HuH-7.5 (cell line): ENCODE measurements at regions not wholly inside any gene's neighbourhood (a gene's known extent, or its start where the extent isn't known, plus 50 kb on each side); places are given as distances from the start of the nearest gene placed in this dataset.
"Not testable (repeated sequence)": the region's sequence is repeated elsewhere in the genome, so short reads cannot be mapped to it uniquely, and the experiment has no call there.

ENCODE experiments used
- DNase-seq: peaks from one replicate; pipeline ENCODE4 v3.0.0; 2011; ENCODE audit warnings: low spot score

DNA sequence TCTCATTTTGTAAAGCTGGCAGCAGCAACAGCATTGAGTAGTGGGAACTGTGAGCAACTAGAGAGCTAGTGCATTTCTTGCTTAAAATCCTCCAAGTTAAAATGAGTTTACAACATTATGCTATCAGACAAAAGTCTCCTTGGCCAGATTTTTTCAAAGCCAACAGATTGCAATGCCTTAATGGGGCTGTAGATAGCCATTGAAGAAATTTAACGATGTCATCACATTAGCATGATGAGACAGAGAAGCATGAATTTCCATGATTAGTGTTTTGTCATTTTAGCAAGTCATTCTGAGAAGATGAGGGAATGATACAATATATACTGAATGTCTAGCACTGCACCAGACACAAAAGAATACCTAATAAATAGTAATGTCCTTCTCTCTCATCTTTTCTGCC is 307.5 kb upstream of the REG3G start:
- DNase-seq = no peak

DNA sequence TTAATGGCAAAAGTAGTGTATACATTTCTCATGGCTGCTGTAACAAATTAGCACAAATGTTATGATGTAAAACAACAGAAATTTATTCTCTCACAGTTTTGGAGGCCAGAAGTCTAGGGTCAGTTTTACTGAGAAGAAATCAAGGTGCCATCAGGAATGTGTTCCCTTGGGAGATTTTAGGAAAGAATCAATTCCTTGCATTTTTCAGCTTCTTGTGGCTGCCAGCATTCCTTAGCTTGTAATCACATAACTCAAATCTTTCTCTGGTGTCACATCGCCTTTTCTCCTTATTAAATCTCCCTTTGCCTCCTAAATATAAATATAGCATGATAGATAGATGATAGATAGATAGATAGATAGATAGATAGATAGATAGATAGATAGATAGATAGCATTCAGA is 307.0 kb upstream of the REG3G start:
- no peak for DNase-seq

DNA sequence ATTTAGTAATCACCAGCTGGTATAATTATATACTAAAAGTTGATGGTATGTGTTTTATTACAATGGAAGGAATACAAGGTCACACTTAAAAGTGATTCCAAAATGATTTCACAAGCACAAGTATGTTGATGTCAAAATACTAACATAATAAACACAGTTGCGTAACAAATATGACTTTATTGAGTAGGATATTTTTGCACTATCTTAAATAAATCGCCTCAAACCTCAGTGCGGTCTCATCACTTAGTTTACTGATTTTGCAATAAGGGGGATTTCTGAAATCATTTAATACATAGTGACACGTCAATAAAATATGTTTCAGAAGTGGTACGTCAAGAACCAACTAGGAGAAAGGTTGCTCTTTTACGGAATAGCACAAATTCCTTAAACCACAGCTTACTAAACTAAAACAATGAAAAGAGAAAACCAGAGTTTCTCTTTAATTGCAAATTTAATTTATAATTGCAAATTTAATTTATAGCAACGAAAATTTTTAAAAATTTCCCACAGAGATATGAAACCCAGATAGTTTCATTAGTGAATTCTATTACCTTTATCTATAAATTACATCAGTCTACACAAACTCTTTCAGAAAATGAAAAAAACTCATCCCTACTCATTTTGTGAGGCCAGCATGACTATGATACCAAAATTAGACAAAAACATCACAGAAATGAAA is 304.0 kb upstream of the REG3G start:
- no peak for DNase-seq

DNA sequence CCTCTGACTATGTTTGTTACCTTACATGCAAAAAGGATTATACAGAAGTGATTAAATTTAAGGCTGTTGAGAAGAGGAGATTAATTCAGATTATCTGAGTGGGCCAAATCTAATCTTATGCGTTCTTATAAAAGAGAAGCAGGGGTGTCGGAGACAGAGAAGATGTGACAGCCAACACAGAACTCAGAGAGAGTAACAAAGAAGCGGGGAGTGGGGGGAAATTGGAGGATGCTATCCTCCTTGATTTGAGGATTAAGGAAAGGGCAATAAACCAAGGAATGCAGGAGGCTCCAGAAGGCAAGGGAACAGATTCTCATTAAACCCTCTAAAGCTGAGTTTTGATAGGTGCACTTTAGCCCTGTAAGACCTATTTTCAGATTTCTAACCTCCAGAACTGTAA is 291.3 kb upstream of the REG3G start:
- DNase-seq = no peak

DNA sequence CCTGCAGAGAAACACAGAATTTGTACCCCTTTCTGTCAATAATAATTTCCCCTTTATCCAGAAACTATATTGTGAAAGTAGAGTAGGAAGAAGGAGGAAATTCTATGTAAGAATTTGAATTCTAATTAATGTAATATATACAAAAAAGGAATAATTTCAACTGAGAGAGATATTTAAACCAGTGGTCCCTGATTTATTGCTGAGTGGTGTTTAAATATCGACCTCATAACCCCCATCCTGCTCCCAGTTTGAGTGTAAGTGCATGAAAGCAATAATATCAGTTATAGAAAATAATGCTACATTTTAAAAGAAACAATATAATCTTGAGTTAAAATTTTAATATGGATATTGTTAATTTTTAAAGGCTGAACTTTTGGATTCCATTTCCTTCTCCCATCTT is 286.2 kb upstream of the REG3G start:
- no peak for DNase-seq

DNA sequence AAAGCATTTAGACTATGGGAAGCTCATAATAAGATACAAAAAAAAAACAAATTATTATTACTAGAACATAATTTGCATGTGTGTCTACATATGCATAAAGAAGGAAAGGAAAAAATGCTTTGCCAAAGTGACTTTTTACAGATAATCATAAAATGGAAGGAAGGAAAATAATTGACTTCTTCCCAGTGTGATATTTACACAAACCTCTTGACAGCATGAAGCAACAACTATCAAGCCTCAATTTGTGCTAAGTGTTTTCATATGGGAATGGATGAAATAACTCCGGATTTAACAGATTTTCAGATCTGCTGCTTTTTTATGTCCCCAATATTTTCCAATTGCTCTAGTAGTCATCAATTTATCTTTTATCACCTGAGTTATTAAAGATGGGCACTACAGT is 275.9 kb upstream of the REG3G start:
- DNase-seq = no peak

DNA sequence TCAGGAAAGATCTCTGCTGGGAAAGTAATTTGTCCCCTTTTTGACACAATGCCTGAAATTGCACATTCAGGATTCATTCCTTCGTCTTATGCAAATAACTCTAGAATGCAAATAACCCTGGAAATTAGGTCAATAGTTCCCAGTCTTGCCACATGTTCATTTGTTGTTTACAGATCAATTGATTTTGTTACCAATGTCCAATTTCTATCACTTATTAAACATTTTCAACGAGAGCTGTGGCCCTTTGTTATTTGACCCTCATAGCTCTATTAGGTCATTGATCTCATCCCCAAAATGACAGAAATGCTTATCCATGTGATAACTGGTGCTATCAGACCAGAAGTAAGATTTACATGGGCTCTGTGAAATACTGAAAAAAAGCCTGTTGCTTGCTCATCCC is 275.3 kb upstream of the REG3G start:
- no peak for DNase-seq

DNA sequence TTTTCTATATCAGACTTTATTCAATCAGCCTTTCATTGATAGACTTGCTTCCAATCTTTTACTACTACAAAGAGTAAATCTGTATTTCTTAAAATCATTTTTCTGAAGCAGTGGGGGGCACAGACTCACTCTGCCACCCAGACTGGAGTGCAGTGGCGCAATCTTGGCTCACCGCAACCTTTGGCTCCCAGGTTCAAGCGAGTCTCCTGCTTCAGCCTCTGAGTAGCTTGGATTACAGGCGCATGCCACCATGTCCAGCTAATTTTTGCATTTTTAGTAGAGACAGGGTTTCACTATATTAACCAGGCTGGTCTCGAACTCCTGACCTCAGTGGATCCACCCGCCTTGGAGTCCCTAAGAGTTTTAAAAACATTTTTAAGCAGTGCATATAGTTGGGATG is 270.6 kb upstream of the REG3G start:
- no peak for DNase-seq

DNA sequence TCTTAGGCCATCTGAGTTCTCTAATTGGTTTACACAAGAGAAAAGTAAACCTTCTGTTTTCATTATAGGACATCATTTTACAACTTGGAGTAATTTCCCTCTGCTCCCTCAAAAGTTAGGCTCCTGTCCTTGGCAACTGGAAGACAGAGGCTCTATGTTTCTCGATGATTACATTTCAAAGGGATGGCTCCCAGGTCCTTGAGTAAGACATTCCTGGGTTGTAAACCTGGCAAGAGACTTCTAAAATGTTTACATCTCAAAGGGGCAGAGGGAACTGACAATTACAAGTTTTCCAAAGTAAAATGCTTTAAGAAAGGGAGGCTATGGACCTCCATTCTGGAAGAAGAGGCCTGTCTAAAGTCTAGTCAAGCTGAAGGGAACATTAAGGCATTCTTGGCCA is 268.3 kb upstream of the REG3G start:
- no peak for DNase-seq

DNA sequence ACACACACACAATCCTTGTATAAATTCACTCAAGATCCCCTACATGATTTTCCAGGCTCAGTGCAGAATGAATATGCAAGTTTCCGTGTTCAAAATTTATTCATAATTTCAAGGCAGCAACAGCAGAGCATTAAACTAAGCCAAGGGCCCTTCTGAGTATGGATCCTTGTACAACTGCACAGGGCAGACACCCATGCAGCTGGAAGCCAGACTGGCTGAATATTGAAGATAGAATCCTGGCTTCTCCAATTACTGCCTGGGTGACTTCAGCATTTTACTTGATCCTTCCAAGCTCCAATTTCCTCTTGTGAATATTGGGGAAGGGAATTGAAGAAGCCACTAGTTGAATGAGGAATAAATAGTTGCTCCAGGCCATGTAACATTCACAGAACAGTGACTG is 267.9 kb upstream of the REG3G start:
- no peak for DNase-seq

DNA sequence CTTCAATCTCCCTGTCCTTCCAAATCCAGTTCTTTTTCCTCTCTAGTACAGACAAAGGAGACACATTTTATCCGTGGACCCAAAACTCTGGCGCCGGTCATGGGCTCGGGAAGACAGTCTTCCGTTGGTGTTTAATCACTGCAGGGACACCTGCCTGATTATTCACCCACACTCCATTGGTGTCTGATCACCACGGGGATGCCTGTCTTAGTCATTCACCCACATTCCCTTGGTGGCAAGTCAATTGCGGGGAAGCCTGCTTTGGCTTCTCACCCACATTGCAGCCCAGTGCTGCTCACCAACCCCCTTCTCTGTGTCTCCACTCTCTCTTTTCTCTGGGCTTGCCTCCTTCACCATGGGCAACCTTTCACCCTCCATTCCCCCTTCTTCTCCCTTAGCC is 266.7 kb upstream of the REG3G start:
- DNase-seq = not testable (repeated sequence)

DNA sequence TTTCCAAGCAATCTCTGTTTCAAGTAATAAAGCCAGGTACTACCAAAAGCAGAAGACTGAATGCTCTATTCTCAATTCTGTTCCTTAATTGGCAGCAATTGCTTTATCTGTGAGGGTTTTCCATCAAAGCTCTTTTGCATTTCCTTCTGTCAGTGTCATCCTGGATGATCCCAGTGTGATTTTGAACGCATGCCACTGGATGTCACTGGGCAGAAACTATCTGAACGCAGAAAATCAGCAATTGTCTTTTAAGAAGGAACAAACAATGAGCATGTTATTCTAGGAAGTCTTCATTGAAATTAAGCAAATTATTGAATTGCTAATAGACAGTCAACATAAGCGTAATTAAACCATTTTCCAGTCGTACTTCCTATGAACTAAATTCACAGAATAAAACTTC is 259.0 kb upstream of the REG3G start:
- no peak for DNase-seq

DNA sequence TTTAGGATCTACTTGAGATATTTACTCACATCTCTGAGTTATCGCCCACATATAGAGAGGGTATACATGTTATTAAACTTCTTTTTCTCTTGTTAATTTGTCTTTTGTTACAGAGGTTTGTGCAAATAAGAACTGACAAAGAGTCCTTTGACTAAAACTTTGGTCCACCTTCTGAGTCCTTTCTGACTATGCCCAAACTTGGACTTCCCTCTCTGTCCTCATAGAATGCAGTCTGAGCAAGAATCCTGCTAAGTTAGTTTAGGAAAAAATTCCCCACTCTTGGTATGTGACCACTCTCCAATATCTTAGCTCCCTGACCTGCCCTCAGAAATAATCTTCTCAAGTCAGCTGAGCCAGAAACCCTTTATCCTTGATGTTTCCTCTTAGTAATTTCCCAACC is 257.5 kb upstream of the REG3G start:
- no peak for DNase-seq

DNA sequence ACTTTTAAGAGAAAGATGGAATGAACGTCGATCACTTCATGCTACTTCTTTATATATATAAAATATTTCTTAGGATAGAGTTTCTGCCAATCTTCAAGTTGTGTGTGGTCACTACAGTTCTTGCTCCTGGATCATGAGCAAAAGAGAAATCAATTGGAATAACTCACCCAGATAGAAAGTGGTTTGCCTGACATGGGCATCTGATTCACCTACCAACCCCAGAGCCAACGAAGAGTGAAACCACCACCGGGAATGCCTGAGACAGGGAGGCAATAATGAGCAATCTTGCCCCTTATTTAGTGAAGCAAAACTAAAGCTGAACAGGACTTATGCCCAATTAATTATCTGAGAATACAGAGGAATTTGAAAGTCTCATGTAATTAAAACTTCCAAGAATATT is 250.2 kb upstream of the REG3G start:
- DNase-seq = no peak

DNA sequence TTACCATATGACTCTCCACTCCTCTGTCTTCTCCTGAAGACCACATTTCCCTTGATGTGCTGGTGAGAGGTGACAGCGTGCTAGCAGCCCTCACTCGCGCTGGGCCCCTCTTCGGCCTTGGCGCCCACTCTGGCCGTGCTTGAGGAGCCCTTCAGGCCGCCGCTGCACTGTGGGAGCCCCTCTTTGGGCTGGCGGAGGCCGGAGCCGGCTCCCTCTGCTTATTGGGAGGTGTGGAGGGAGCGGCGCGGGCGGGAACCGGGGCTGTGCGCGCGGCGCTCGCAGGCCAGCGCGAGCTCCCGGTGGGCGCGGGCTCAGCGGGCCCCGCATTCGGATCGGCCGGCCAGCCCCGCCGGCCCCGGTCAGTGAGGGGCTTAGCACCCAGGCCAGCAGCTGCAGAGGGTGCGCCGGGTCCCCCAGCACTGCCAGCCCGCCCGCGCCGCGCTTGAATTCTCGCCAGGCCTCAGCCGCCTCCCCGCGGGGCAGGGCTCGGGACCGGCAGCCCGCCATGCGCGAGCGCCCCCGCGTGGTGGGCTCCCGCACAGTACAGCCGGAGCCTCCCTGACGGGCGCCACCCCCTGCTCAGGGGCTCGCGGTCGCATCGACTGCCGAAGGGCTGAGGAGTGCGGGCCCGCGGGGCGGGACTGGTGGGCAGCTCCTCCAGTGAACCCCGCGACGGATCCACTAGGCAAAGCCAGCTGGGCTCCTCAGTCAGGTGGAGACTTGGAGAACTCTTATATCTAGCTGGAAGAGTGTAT is 246.6 kb upstream of the REG3G start:
- no peak for DNase-seq

DNA sequence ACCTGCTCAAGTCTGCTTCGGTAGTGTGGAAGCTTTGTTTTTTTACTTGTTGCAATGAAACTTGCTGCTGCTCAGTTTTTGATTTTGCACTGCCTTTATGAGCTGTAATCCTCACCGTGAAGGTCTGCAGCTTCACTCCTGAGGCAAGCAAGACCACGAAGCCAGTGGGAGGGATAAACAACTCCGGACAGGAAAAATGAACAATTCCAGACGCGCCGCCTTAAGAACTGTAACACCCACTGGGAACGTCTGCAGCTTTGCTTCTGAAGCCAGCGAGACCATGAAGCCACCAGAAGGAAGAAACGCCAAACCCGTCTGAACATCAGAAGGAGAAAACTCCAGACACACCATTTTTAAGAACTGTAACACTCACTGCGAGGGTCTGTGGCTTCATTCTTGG is 245.7 kb upstream of the REG3G start:
- no peak for DNase-seq

DNA sequence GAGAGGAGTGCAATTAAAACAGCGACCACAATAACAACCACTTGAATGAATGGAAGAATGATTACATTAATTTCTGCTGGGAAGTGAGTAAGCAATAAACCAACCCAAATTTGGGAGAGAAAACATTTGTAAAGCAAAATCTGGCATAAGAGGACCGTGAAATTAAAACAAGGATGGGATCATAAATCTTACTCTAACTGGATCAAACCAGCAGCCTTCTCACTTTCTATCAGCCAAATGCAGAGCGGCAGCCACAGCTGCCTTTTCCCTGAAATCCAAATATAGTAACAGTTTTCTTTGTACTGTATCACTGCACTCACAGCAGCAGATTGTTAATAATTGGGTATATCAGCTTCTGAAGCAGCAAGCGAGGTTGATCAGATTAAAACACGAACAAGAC is 245.2 kb upstream of the REG3G start:
- no peak for DNase-seq

DNA sequence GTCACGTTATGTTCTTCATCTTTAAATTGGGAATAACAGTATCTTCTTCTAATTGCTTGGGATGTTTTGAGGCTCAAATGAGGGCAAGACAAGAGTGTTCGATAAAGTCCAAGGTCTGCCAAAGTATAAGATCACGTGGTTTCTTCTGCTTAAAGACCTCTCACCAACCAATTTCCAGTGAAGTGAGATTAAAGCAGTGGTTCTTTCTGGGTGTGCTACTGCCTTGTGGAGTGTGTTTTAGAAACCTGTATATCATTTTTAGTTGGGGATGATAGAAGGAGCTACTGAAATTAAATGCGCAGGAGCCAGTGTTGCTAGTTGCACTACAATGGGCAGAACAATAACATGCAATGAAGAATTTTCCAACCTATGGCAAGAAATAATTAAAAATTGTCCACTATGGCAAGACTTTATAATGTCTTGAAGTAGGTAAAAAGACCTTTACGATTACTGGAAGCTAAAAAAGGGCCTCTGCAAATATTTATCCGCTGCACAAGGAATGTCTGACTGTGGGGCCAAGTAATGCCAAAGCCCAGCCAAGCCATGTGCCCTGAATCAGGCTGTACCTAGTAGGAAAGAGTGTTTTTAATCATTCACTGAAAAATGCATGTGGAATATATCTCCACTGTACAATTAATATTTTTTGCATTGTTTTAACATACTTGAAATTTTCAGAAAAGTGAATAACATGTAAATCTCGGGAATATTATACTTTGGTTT is 244.5 kb upstream of the REG3G start:
- no peak for DNase-seq

DNA sequence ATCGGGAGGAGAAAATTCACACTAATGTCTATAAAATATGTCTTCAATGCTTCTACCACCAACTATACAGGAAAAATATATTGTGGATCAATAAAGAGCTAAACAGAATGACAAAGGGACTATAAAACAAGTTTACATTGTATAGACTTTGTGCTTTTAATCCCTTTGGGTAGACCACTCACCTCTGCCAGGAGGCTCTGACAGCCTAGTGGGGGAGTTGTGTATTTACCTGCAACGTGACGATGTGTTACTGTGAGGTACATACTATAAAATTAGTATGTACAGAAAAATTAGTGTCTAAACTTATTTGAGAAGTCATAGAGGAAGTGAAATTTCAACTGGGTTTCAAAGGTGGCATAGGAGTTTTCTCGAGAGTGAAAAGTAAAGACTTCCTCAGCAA is 243.3 kb upstream of the REG3G start:
- DNase-seq = no peak

DNA sequence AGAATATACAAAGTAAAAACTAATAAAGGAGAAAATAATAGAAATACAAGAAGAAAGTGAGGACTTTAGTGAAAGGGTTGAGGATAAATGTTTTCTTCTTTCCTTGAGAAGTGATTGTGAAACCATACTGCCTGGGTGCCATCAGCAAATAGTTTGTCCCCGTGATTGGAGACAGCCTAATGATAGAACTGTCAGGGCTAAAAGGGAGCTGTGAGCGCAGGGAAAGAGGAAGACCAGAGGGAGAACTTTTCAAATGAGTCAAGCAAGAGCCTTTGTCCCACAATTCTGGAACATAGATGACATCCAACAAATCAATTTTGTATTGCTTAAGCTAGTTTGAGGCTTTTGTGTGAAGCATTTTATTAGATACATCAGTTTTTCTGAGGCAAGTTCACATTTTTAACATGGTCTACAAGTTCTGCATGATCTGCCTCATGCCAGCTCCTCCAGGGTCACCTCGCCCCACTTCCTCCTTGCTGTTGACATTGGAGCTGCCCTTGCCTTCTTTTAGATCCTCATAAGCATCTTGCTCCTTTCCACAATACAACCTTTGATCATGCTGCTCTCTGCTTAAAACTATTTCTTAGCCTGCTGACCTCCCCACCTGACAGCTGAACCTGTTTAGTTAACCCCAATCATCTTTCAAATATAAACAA is 213.4 kb upstream of the REG3G start:
- no peak for DNase-seq

DNA sequence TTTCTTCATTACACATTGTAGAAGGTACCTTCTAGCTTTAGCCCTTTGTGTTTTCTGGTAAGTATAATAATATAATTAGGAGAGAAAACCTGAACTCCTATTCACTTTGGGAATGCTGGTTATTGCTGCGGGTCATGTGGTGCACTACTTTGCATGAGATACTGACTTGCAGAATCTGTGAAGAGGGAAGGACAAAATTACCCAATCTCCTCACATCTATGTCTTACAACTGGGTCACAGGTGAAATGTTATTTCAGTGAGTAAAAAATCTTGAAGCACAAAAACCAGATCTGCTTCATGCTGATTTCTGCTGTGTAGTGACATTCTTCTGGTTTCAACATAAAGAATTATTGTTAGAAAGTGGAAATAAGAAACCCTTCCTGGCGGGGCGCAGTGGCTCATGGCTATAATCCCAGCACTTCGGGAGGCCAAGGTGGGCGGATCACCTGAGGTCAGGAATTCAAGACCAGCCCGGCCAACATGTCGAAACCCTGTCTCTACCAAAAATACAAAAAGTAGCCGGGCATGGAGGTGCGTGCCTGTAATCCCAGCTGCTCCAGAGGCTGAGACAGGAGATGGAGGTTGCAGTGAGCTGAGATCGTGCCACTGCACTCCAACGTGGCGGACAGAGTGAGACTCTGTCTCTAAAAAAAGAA is 211.0 kb upstream of the REG3G start:
- DNase-seq = no peak

DNA sequence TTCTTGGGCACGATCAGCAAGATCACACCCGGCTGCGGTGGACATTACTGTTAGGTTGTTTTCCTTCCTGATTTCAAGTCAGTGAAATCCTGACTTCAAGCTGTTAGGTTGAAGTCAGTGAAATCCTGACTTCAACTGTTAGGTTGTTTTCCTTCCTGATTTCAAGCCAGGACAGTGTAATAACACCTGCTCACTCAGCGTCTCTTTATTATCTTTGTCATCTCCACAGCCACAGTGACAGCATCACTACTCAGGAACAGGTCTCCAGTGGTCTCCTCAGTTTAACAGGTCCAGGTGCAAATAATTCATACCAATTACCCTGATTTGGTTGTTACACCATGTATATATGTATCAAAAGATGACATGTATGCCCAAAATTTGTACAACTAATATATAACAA is 208.1 kb upstream of the REG3G start:
- DNase-seq = no peak
